ENCODE measurements at regions not wholly inside any gene's neighbourhood (a gene's known extent, or its start where the extent isn't known, plus 50 kb on each side); places are given as distances from the start of the nearest gene placed in this dataset.
"Not testable (repeated sequence)": the region's sequence is repeated elsewhere in the genome, so short reads cannot be mapped to it uniquely, and the experiment has no call there.

GRCh38 chr4:10388146-10388545, 69.1 kb downstream of the ZNF518B start:
- DNase-seq (ENCODE audit: low spot score); FAIRE-seq: not testable (repeated sequence)

GRCh38 chr4:10385994-10386394, 71.2 kb downstream of the ZNF518B start:
- DNase-seq (ENCODE audit: low spot score): no peak
- no peak for FAIRE-seq

GRCh38 chr4:10384974-10385373, 72.3 kb downstream of the ZNF518B start:
- DNase-seq (ENCODE audit: low spot score): no peak

GRCh38 chr4:10383417-10383816, 73.8 kb downstream of the ZNF518B start:
- FAIRE-seq (no peak), DNase-seq (ENCODE audit: low spot score) (no peak)

More at GRCh38 chr4:10384974-10385373, 72.3 kb downstream of the ZNF518B start:
- no peak for FAIRE-seq

GRCh38 chr4:10382171-10382570, 75.1 kb downstream of the ZNF518B start:
- FAIRE-seq; DNase-seq (ENCODE audit: low spot score): not testable (repeated sequence)

- FAIRE-seq: no peak
- DNase-seq (ENCODE audit: low spot score): no peak
Measured at GRCh38 chr4:10381146-10381545, 76.1 kb downstream of the ZNF518B start.

GRCh38 chr4:10380735-10381134, 76.5 kb downstream of the ZNF518B start:
- no peak for DNase-seq (ENCODE audit: low spot score)

GRCh38 chr4:10371869-10372471, 85.3 kb downstream of the ZNF518B start:
- FAIRE-seq (no peak), DNase-seq (ENCODE audit: low spot score) (no peak)

More at GRCh38 chr4:10380735-10381134, 76.5 kb downstream of the ZNF518B start:
- FAIRE-seq: no peak

GRCh38 chr4:10371121-10371520, 86.1 kb downstream of the ZNF518B start:
- DNase-seq (ENCODE audit: low spot score) (no peak), FAIRE-seq (no peak)

- DNase-seq (ENCODE audit: low spot score): no peak
- FAIRE-seq: no peak
Measured at GRCh38 chr4:10369517-10369916, 87.7 kb downstream of the ZNF518B start.

- no peak for FAIRE-seq
- DNase-seq (ENCODE audit: low spot score): no peak
Measured at GRCh38 chr4:10366628-10367027, 90.6 kb downstream of the ZNF518B start.

GRCh38 chr4:10364194-10364593, 93.0 kb downstream of the ZNF518B start:
- no peak for DNase-seq (ENCODE audit: low spot score)
- no peak for FAIRE-seq

GRCh38 chr4:10354746-10355145, 102.5 kb downstream of the ZNF518B start:
- DNase-seq (ENCODE audit: low spot score) (no peak), FAIRE-seq (no peak)

- FAIRE-seq: no peak
- no peak for DNase-seq (ENCODE audit: low spot score)
Measured at GRCh38 chr4:10354225-10354624, 103.0 kb downstream of the ZNF518B start.

- DNase-seq (ENCODE audit: low spot score) (no peak), FAIRE-seq (no peak)
Measured at GRCh38 chr4:10353110-10353509, 104.1 kb downstream of the ZNF518B start.

- FAIRE-seq (no peak), DNase-seq (ENCODE audit: low spot score) (no peak)
Measured at GRCh38 chr4:10348241-10348640, 109.0 kb downstream of the ZNF518B start.

- DNase-seq (ENCODE audit: low spot score) (no peak), FAIRE-seq (no peak)
Measured at GRCh38 chr4:10347815-10348214, 109.4 kb downstream of the ZNF518B start.

GRCh38 chr4:10347281-10347795, 109.9 kb downstream of the ZNF518B start:
- DNase-seq (ENCODE audit: low spot score) (no peak), FAIRE-seq (no peak)

GRCh38 chr4:10346023-10346422, 111.2 kb downstream of the ZNF518B start:
- DNase-seq (ENCODE audit: low spot score) (peak; percentile 46), FAIRE-seq (no peak)

GRCh38 chr4:10345381-10345784, 111.8 kb downstream of the ZNF518B start:
- no peak for FAIRE-seq

GRCh38 chr4:10344824-10345223, 112.4 kb downstream of the ZNF518B start:
- no peak for FAIRE-seq
- DNase-seq (ENCODE audit: low spot score): no peak

More at GRCh38 chr4:10345381-10345784, 111.8 kb downstream of the ZNF518B start:
- DNase-seq (ENCODE audit: low spot score): no peak

- DNase-seq (ENCODE audit: low spot score) (no peak), FAIRE-seq (no peak)
Measured at GRCh38 chr4:10343656-10344055, 113.6 kb downstream of the ZNF518B start.

GRCh38 chr4:10342866-10343265, 114.4 kb downstream of the ZNF518B start:
- DNase-seq (ENCODE audit: low spot score): no peak
- FAIRE-seq: no peak
